ENCODE measurements at regions not wholly inside any gene's neighbourhood (a gene's known extent, or its start where the extent isn't known, plus 50 kb on each side); places are given as distances from the start of the nearest gene placed in this dataset.

DNA sequence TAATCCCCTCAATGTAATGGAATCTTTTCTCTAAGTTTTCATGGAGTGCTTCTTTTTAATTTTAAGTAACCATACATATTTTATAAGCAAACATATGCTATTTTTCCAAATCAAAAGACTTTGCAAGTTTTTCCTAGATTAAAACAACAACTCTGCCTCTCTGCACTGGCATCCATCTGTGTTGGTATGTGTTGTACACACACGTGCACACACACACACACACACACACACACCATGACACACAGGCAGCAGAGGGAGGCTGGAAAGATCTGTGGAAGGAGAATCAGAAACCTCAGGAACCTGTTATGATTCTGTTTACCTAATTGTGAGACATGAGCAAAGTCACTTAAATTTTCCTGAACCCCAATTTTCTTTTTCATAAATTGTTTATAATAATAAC is 295.0 kb upstream of the PRDM1 start:
- Mint-ChIP-seq H3K4me1 (ENCODE audit: unreplicated experiment) (peaks cover 4% of the 10 kb centered on the region), H3K27ac (ENCODE audit: unreplicated experiment) (no peak overlapping the region), H3K4me3 (ENCODE audit: unreplicated experiment) (no peak overlapping the region), H3K9me3 (ENCODE audit: unreplicated experiment) (no peaks in the 10 kb centered on the region), H3K36me3 (ENCODE audit: low read depth, unreplicated experiment) (no peaks in the 10 kb centered on the region), H3K27me3 (ENCODE audit: unreplicated experiment) (peaks cover 2% of the 10 kb centered on the region)
- DNase-seq (ENCODE audit: low spot score): no peak
- no peak for TF ChIP-seq CTCF (IDR thresholded peaks at IDR 0.05; ENCODE audit: unreplicated experiment)

DNA sequence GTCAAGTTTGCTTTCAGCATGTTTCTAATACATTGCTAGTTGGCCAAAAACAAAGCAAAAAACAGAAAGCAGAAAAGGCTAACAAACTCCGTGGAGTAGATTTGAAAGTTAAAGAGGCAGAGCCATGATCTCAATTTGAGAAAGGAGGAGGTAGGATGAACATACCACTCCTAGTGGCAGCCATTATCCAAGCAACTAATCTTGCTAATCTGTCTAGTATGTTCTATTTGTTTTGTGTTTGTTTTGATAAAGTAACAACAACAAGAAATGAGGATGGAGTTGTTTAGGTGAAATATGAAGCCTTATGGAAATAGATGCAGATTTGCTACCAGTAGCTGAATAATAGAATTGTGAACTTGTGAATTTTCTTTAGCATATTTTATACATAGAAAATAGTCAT is 295.5 kb upstream of the PRDM1 start:
- no peak for DNase-seq (ENCODE audit: low spot score)

GRCh38 chr6:105789935-105790334 is 296.2 kb upstream of the PRDM1 start:
- no peaks in the 10 kb centered on the region for H3K9me3 Mint-ChIP-seq (ENCODE audit: unreplicated experiment)
- TF ChIP-seq CTCF (IDR thresholded peaks at IDR 0.05; ENCODE audit: unreplicated experiment): no peak
- no peak overlapping the region for H3K27ac Mint-ChIP-seq (ENCODE audit: unreplicated experiment)
- peaks cover 15% of the 10 kb centered on the region for H3K4me1 Mint-ChIP-seq (ENCODE audit: unreplicated experiment)
- H3K4me3 Mint-ChIP-seq (ENCODE audit: unreplicated experiment): no peak overlapping the region
- no peak for DNase-seq (ENCODE audit: low spot score)
- no peaks in the 10 kb centered on the region for H3K36me3 Mint-ChIP-seq (ENCODE audit: low read depth, unreplicated experiment)
- peaks cover 6% of the 10 kb centered on the region for H3K27me3 Mint-ChIP-seq (ENCODE audit: unreplicated experiment)

More for the DNA sequence above, 295.5 kb upstream of the PRDM1 start:
- H3K36me3 Mint-ChIP-seq (ENCODE audit: low read depth, unreplicated experiment): no peaks in the 10 kb centered on the region
- H3K27ac Mint-ChIP-seq (ENCODE audit: unreplicated experiment): no peak overlapping the region
- H3K27me3 Mint-ChIP-seq (ENCODE audit: unreplicated experiment): peaks cover 2% of the 10 kb centered on the region
- H3K4me3 Mint-ChIP-seq (ENCODE audit: unreplicated experiment): no peak overlapping the region
- TF ChIP-seq CTCF (IDR thresholded peaks at IDR 0.05; ENCODE audit: unreplicated experiment): no peak
- peaks cover 8% of the 10 kb centered on the region for H3K4me1 Mint-ChIP-seq (ENCODE audit: unreplicated experiment)
- no peaks in the 10 kb centered on the region for H3K9me3 Mint-ChIP-seq (ENCODE audit: unreplicated experiment)

DNA sequence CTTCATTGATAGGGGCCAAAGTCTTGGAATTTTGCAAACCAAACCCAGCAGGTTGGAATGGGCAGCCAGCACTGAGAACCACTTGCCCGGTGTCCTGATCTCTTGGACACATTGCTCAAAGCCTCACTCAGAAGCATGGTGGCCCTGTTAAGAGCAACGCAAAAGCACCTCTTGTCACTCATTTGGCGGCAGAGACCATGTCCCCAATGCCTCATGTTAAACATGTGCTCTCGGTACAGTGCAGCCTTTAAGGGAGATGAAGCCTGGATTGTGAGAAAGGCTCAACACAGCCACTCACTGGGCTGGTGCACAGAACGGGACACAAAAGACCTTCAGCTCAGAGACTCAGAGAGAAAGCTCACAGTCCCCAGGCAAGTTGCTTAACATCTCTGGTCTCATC is 298.4 kb upstream of the PRDM1 start:
- Mint-ChIP-seq H3K4me3 (ENCODE audit: unreplicated experiment) (no peak overlapping the region), H3K36me3 (ENCODE audit: low read depth, unreplicated experiment) (no peaks in the 10 kb centered on the region), H3K4me1 (ENCODE audit: unreplicated experiment) (peaks cover 34% of the 10 kb centered on the region), H3K9me3 (ENCODE audit: unreplicated experiment) (no peaks in the 10 kb centered on the region), H3K27me3 (ENCODE audit: unreplicated experiment) (peaks cover 9% of the 10 kb centered on the region), H3K27ac (ENCODE audit: unreplicated experiment) (no peak overlapping the region)
- no peak for TF ChIP-seq CTCF (IDR thresholded peaks at IDR 0.05; ENCODE audit: unreplicated experiment)
- DNase-seq (ENCODE audit: low spot score): no peak

DNA sequence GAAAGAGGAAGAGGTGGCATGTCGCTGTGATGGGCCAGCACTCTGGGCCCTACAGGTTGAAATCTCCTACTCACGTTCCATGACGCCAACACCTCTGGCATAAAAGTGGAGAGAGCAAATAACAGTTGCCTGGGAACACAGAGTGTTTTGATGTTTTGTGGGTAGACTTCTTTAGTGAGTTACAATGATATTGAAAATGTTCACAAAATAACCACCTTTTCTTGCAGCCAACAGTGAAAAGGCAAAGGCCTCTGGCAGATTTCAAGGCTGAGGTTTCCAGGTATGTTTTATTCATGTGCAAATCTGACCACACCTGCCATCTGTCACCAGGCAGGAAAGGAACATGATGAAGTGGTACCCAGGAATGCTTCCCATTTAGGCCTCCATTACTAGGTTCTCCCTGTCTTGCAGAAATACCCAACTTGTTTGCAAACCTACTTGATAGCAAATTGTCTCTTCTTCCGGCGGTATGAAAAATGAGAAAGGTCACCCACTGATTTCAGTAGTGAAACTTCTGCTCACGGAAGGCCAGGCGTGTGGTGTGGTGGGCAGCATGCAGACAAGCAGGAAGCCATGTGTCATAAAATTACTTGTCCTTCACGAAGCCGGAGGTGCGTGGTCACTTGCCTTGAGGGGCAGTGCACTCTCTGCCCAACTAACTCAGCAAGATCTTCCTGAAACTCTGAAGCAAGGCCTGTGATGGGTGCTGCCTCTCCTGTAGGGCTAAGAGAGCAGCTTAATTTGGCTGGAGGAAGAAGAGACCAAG is 299.1 kb upstream of the PRDM1 start:
- H3K36me3 Mint-ChIP-seq (ENCODE audit: low read depth, unreplicated experiment): no peaks in the 10 kb centered on the region
- H3K27me3 Mint-ChIP-seq (ENCODE audit: unreplicated experiment): peaks cover 9% of the 10 kb centered on the region
- no peak for DNase-seq (ENCODE audit: low spot score)
- TF ChIP-seq CTCF (IDR thresholded peaks at IDR 0.05; ENCODE audit: unreplicated experiment): no peak
- H3K4me3 Mint-ChIP-seq (ENCODE audit: unreplicated experiment): no peak overlapping the region
- H3K27ac Mint-ChIP-seq (ENCODE audit: unreplicated experiment): no peak overlapping the region
- H3K4me1 Mint-ChIP-seq (ENCODE audit: unreplicated experiment): peaks cover 37% of the 10 kb centered on the region
- no peaks in the 10 kb centered on the region for H3K9me3 Mint-ChIP-seq (ENCODE audit: unreplicated experiment)
